GM19468 (cell line): ENCODE measurements at regions not wholly inside any gene's neighbourhood (a gene's known extent, or its start where the extent isn't known, plus 50 kb on each side); places are given as distances from the start of the nearest gene placed in this dataset.

ENCODE experiments used
- ATAC-seq: cut with Tn5 transposase; IDR thresholded peaks from one replicate; pipeline ENCODE4 v1.9.1; 2021; ENCODE audit warnings: mild to moderate bottlenecking, moderate library complexity, moderate number of reproducible peaks; ENCODE audit not compliant: unreplicated experiment; ENCODE audit errors: extremely low read depth

DNA sequence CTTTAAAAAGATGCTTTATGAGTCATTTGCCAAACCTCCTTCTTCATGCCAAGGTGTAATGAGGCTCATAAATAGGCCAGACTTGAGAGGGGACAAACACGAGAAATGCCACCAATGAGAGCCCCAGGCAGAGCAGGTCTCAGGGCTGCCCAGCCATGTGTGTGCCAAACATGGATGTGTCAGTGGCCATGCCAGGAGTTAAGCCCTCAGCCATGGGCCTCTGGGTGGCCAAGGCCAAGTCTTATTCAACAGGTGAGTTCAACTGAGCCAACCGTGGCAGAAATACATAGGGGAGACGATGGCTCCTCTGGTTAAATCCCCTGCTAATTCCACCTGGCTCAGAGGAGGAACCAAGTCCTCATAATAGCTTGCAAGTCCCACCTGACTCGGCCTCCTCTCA lies 358.8 kb downstream of the PREX1 start:
- ATAC-seq = no peak

GRCh38 chr20:48468571-48468970 lies 359.2 kb downstream of the PREX1 start:
- no peak for ATAC-seq

- ATAC-seq = no peak
These were observed 360.2 kb downstream of the PREX1 start for GRCh38 chr20:48467622-48468021.

- ATAC-seq = no peak
These were observed 362.5 kb downstream of the PREX1 start for GRCh38 chr20:48465271-48465670.

GRCh38 chr20:48463916-48464315 lies 363.9 kb downstream of the PREX1 start:
- no peak for ATAC-seq

DNA sequence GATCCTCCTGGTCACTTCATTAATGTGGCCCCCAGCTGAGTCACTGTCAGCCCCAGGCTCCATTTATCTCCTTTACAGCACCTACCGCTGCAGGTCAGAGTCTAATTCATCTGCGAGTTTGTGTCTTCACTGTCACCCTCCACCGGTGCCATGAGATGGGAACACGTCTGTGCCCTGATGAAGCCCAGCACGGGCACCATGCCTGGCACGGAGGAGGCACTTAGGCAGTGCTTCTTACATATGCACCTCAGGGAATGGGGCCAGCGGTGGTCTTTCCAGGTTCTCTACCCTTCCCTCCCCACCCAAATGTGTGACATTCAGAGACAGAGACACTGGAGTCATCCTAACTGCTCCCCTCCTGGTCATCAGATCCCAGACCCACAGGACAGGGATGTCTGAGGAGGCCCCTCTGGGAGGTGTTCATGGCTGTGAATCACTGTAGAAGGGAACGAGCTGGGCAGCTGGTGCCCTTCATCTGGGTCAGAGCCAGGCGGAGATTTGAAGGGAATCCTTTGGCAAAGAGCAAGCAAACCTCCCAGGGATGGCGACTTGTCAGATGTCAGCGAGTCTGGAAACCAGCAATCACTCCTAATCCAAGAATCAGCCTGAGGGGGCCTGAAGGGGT lies 364.6 kb downstream of the PREX1 start:
- no peak for ATAC-seq

DNA sequence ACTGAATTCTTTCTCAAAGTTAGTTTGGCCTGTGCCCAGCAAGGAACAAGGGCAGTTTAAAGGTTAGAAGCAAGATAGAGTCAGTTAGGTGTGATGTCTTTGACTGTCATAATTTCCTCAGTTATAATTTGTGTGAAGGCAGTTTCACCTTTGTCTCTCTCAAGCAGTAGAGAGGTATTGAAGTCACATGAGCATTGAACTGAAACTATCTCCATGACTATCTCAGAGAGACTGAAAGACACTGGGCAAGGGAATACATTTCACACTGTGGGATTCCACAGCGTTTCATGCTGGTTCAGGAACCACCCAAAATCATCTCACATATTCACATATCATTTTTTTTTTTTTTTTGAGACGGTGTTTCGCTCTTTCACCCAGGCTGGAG lies 366.1 kb downstream of the PREX1 start:
- ATAC-seq = no peak

- no peak for ATAC-seq
These were observed 366.6 kb downstream of the PREX1 start for GRCh38 chr20:48461091-48461734.

- ATAC-seq = no peak
These were observed 367.1 kb downstream of the PREX1 start for GRCh38 chr20:48460681-48461080.

DNA sequence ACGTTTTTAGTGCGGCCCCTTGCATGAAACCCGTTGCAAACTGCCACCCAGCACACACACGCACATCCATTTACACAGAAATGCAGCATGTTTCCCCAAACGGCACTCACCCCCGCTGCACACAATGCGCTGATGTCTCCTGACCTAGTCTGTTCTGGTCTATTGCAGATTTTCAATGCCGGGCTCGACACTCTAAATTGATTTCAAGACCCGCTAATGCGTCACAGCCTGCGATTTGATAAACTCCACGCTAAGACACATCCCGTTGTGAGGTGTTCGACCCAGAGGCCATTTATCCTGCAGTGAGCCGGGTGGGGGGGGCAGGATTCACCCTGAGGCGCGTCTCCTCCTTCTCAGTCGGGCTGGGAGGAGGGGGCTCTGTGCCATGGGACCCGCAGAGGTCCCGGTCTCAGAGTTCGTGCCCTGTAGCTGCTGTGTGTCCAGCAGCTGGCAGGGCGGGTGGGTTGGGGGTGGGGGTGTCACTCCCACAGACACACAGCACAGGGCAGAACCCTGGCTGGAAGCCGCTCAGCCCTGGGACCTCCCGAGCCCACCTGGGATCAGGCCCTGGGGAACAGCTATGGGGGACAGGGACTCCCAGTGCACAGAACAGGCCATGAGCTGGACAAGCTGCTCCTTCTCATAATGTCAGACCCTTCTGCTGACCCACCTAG lies 367.9 kb downstream of the PREX1 start:
- ATAC-seq = no peak

GRCh38 chr20:48458601-48459385 lies 369.0 kb downstream of the PREX1 start:
- no peak for ATAC-seq

DNA sequence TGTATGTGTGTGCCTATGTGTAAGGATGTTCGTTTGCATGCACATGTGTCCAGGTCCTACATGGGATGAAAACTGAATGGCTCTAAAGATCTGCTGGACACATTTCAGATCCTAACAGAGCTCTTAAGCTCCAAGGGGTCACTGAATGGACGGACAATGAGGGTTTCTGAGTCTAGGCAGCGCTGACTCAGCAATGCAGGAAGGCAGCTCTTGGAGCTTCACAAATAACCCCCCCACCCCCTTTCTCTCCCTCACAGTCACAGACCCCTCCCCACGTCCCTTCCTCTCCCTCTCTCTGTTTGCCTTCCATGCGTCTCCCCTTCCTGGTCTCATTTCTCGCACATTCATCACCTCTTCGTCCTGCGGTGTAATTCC lies 369.8 kb downstream of the PREX1 start:
- ATAC-seq = no peak

DNA sequence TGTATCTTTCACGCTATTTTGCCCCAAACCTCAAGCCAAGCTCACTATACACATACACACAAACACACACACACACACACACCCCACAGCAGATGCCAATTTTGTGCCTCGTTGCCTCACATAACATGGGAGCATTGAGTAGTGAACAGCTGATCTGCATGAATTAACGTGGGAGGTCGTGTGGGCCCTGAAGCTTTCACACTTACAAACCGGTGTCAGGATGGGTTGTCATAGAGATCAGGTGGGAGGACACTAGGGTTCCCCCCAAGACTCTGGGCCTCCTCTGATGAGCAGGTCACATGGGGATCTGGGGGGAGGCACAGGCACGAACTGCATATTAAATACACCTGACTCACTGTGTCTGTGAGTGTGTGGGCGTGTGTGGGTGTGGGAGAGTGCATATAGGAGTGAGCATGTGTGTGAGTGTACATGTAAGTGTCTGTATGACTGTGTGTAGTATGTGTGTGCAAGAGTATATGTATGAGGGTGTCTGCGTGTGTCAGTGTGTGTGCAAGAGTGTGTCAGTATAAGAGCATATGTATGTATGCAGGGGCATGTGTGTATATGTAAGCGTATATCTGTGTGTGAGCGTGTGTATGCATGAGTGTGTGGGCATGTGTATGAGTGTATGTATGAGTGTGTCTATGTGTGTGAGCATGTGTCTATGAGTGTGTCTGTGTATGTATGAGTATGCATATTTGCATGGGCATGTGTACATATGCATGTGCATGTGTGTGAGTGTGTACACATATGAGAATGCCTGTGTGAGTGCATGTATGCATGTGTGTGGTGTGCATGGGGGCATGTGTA lies 370.4 kb downstream of the PREX1 start:
- ATAC-seq = no peak

DNA sequence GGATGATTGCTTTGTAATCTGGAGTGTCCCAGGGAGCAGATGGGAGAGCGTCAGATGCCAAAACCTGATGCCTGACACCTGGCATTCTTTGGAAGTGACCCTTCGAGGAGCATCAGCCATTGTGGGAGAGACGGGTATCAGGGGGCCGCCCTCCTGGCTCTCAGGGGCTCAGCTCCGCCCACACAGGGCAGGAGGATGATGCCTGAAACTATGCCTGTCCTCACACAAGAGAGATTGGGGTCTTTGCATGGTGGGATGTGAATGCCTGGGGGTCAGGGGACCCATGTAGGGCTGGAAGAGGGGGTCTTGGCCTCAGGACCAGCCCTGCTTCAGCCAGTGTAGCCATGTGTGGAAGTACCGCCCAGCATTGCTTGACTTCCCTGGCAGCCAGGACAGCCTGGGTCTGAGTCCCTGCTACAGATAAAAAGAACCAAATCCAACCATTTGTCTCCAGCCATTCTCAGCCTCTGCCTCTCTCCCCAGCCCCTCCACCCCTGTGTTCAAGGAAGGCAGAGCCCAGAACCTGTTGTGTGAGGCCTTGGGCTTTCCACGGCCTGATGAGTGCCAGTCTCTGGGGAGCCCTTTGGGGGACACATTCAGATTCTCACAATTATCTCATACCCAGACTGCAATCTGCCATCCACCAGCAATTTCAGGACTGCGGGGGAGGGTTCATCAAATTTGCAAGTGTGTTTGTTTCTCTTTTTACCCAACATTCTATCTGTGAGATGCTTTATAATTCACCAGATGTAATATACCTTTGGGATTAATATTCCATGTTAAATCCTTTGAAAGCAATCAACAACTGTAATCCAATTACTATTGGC lies 371.2 kb downstream of the PREX1 start:
- no peak for ATAC-seq

DNA sequence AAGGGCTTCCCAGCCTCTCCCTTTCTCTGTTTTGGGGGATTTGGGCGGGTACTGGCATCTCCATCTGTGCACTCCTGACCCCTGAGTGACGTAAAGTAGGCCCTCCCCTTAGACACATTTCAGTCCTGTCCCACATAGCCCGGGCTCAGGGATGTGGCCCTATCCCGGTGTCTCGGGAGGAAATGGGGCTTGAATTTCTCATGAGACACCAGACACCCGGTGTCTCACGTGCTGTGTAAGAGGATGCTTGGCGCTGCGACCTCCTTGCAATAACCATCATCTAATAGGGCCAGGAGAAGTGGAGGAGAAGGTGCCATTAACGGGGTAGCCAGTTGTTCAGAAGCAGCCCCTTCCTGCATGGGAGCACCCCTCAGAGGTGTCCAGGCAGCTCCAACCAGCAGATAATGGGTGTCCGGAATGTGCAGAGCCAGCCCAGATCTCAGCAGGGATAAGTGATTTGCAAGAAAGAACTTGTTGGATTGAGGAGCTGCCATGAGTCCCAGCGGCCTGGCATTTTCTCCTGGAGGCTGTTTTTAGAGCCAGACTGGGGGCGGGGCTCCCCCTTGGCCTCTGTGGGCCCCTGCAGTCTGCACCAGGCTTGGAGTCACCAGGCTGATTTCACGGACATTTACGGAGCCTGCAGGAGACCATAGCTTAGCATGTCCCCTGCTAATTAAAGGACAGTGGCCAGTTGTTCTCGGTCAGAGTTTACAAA lies 372.0 kb downstream of the PREX1 start:
- ATAC-seq = no peak

GRCh38 chr20:48454671-48455490 lies 372.9 kb downstream of the PREX1 start:
- no peak for ATAC-seq

DNA sequence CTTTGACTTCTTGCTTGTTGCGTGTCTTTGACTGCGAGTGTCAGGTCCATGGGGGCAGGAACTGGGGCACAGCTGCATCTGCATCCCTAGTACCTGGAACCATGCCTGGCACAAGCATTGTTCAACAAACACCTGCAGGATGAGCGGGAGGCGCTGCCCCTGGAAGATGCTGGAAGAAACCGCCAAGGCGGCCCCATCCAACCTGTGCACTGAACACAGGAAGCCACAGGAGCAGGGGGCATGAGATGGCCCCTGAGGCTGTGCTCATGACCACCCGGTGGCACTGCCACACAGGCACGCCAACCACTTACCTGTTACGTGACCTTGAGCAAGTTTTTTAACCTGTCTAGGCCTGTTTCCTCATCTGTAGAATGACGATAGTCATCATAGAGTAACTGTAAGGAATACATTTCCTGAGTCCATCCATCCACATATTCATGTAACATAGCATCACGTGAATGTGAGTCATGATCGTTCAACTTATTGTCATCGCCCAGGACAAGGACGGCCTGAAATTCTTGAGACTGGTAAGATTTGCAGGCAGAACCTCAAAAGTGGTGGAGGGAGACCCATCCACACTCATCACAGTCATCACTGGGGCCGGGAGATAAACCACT lies 374.2 kb downstream of the PREX1 start:
- no peak for ATAC-seq
